ENCODE measurements at regions not wholly inside any gene's neighbourhood (a gene's known extent, or its start where the extent isn't known, plus 50 kb on each side); places are given as distances from the start of the nearest gene placed in this dataset.

- TF ChIP-seq, protein P1, sequence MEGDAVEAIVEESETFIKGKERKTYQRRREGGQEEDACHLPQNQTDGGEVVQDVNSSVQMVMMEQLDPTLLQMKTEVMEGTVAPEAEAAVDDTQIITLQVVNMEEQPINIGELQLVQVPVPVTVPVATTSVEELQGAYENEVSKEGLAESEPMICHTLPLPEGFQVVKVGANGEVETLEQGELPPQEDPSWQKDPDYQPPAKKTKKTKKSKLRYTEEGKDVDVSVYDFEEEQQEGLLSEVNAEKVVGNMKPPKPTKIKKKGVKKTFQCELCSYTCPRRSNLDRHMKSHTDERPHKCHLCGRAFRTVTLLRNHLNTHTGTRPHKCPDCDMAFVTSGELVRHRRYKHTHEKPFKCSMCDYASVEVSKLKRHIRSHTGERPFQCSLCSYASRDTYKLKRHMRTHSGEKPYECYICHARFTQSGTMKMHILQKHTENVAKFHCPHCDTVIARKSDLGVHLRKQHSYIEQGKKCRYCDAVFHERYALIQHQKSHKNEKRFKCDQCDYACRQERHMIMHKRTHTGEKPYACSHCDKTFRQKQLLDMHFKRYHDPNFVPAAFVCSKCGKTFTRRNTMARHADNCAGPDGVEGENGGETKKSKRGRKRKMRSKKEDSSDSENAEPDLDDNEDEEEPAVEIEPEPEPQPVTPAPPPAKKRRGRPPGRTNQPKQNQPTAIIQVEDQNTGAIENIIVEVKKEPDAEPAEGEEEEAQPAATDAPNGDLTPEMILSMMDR (conservative IDR thresholded peaks at IDR 0.05; ENCODE audit: low read depth, low read length): no peak
- DNase-seq (ENCODE audit: low read depth): no peak
- no peak overlapping the region for H3K4me3 ChIP-seq (ENCODE audit: low read depth, low read length)
These were observed 336.2 kb downstream of the EPHA4 start for GRCh38 chr2:221235941-221236340.

GRCh38 chr2:221241072-221241471, 331.0 kb downstream of the EPHA4 start:
- no peak overlapping the region for H3K4me3 ChIP-seq (ENCODE audit: low read depth, low read length)
- no peak for DNase-seq (ENCODE audit: low read depth)
- TF ChIP-seq, protein P1 (conservative IDR thresholded peaks at IDR 0.05; ENCODE audit: low read depth, low read length): no peak

DNA sequence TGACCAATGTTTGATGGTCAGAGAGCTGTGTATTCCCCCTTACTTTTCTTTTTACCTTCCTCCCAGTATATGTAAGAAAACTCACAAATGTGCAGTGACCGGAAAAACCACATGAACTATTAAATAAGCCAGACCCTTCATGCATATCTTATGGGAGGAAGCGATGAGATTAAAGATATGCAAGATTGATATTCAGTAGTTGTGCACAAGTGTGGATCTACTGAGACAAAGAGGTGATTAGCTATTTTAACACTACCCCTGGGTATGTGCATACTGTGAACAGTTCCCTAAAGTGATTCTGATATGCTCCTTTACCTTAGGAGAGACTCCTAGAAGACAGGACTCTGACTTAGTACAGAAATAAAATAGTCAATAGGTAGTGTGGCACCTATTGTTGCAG, 328.3 kb downstream of the EPHA4 start:
- no peak for DNase-seq (ENCODE audit: low read depth)
- TF ChIP-seq, protein P1 (conservative IDR thresholded peaks at IDR 0.05; ENCODE audit: low read depth, low read length): no peak
- no peak overlapping the region for H3K4me3 ChIP-seq (ENCODE audit: low read depth, low read length)

GRCh38 chr2:221245045-221245444, 327.1 kb downstream of the EPHA4 start:
- no peak for DNase-seq (ENCODE audit: low read depth)
- no peak overlapping the region for H3K4me3 ChIP-seq (ENCODE audit: low read depth, low read length)
- TF ChIP-seq, protein P1 (conservative IDR thresholded peaks at IDR 0.05; ENCODE audit: low read depth, low read length): no peak

- TF ChIP-seq, protein P1 (conservative IDR thresholded peaks at IDR 0.05; ENCODE audit: low read depth, low read length): no peak
- no peak for DNase-seq (ENCODE audit: low read depth)
- no peak overlapping the region for H3K4me3 ChIP-seq (ENCODE audit: low read depth, low read length)
These were observed 326.3 kb downstream of the EPHA4 start for GRCh38 chr2:221245772-221246171.

GRCh38 chr2:221254299-221254698, 317.8 kb downstream of the EPHA4 start:
- no peak for DNase-seq (ENCODE audit: low read depth)
- TF ChIP-seq, protein P1 (conservative IDR thresholded peaks at IDR 0.05; ENCODE audit: low read depth, low read length): no peak
- no peak overlapping the region for H3K4me3 ChIP-seq (ENCODE audit: low read depth, low read length)

DNA sequence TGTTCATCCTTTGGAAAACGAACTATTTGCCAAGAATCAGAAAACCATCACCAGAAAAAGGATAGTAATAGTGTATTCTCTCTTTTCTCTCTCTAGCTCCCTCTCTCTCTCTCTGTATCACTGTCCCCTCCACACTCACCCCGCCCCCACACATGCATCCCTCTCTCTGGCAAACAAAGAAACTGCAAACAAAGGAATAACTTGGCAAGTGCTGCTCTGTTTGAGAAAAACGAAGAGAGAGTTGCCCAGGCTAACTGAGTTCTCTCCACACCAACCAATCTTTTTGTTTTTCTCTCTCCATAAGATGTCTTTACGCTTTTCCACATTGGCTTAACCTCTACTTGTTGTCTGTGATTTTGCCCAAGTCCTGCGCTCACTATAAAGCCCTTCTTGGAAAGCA, 316.2 kb downstream of the EPHA4 start:
- TF ChIP-seq, protein P1 (conservative IDR thresholded peaks at IDR 0.05; ENCODE audit: low read depth, low read length): no peak
- DNase-seq (ENCODE audit: low read depth): no peak
- H3K4me3 ChIP-seq (ENCODE audit: low read depth, low read length): no peak overlapping the region
